Dermis blood vessel endothelial cell (primary cell): ENCODE measurements at regions not wholly inside any gene's neighbourhood (a gene's known extent, or its start where the extent isn't known, plus 50 kb on each side); places are given as distances from the start of the nearest gene placed in this dataset.

Source experiments
- DNase-seq: peaks from one replicate; pipeline ENCODE4 v3.0.0; 2010

- DNase-seq, result no peak
These were observed 211.1 kb upstream of the FAM98A start for GRCh38 chr2:33810046-33810835.

GRCh38 chr2:33806041-33806440 is 206.9 kb upstream of the FAM98A start:
- DNase-seq, result no peak

- DNase-seq, result no peak
These were observed 205.1 kb upstream of the FAM98A start for GRCh38 chr2:33804155-33804554.

- DNase-seq, result no peak
These were observed 197.4 kb upstream of the FAM98A start for GRCh38 chr2:33796511-33796910.

- no peak for DNase-seq
These were observed 192.5 kb upstream of the FAM98A start for GRCh38 chr2:33791625-33792024.

- DNase-seq, result no peak
These were observed 188.9 kb upstream of the FAM98A start for GRCh38 chr2:33788044-33788443.

GRCh38 chr2:33786881-33787280 is 187.8 kb upstream of the FAM98A start:
- DNase-seq, result no peak

- DNase-seq, result no peak
These were observed 186.4 kb upstream of the FAM98A start for GRCh38 chr2:33785201-33786106.

GRCh38 chr2:33784488-33784887 is 185.4 kb upstream of the FAM98A start:
- no peak for DNase-seq

GRCh38 chr2:33782395-33783230 is 183.5 kb upstream of the FAM98A start:
- no peak for DNase-seq

GRCh38 chr2:33777786-33778185 is 178.7 kb upstream of the FAM98A start:
- DNase-seq, result no peak

GRCh38 chr2:33775306-33775705 is 176.2 kb upstream of the FAM98A start:
- DNase-seq, result no peak

- no peak for DNase-seq
These were observed 170.9 kb upstream of the FAM98A start for GRCh38 chr2:33770023-33770422.

- DNase-seq, result no peak
These were observed 167.1 kb upstream of the FAM98A start for GRCh38 chr2:33766175-33766574.

GRCh38 chr2:33765122-33765521 is 166.0 kb upstream of the FAM98A start:
- peak; percentile 16 for DNase-seq

- no peak for DNase-seq
These were observed 165.5 kb upstream of the FAM98A start for GRCh38 chr2:33764551-33764950.

- DNase-seq, result peak; percentile 3
These were observed 164.7 kb upstream of the FAM98A start for GRCh38 chr2:33763671-33764310.

- no peak for DNase-seq
These were observed 163.5 kb upstream of the FAM98A start for GRCh38 chr2:33762636-33763035.

GRCh38 chr2:33746208-33746800 is 147.2 kb upstream of the FAM98A start:
- DNase-seq, result no peak

GRCh38 chr2:33735096-33735495 is 136.0 kb upstream of the FAM98A start:
- DNase-seq, result peak; percentile 16

GRCh38 chr2:33730804-33731203 is 131.7 kb upstream of the FAM98A start:
- DNase-seq, result no peak

GRCh38 chr2:33730193-33730592 is 131.1 kb upstream of the FAM98A start:
- no peak for DNase-seq
